HepG2 (cell line): ENCODE measurements at regions not wholly inside any gene's neighbourhood (a gene's known extent, or its start where the extent isn't known, plus 50 kb on each side); places are given as distances from the start of the nearest gene placed in this dataset.

Experiments used
- EP300 ChIP-seq, 3 experiments: sonication (generic) in 1 of 3; formaldehyde crosslinking in 1 of 3; IDR thresholded peaks; 2 replicates each; pipeline versions ENCODE4 v1.5.1 to v1.6.1; 2011 to 2020; ENCODE audit warnings: low read depth in 2 of 3, low read length in 2 of 3, borderline replicate concordance in 1 of 3, improper control_type of control experiment in 1 of 3, mild to moderate bottlenecking in 1 of 3, missing genetic modification reagents in 1 of 3, moderate library complexity in 1 of 3
- HDAC6 ChIP-seq: fragments of 200-600 bp; sonication (generic); IDR thresholded peaks from 2 replicates; pipeline ENCODE4 v1.7.0; 2017; ENCODE audit warnings: mild to moderate bottlenecking, antibody characterized with exemption, low read length, low read depth
- NONO ChIP-seq, 2 experiments: fragments of 450-650 bp in 1 of 2; sonication (generic) in 1 of 2; formaldehyde crosslinking in 1 of 2; IDR thresholded peaks in 1 of 2; conservative IDR thresholded peaks in 1 of 2; 2 replicates each; pipeline versions ENCODE4 v1.6.1 to v1.8.0; 2017 to 2022; ENCODE audit warnings: mild to moderate bottlenecking in 1 of 2, missing genetic modification reagents in 1 of 2, moderate library complexity in 1 of 2
- SMC3 ChIP-seq: IDR thresholded peaks from 2 replicates; pipeline ENCODE4 v1.6.1; 2011; ENCODE audit warnings: low read length, improper control_type of control experiment
- TCF7L2 ChIP-seq: IDR thresholded peaks from 2 replicates; pipeline ENCODE4 v1.6.1; 2011; ENCODE audit warnings: mild to moderate bottlenecking, low read depth, low read length, moderate library complexity
- ZFP41 ChIP-seq: sonication (generic); formaldehyde crosslinking; IDR thresholded peaks from 2 replicates; pipeline ENCODE4 v1.4.0; 2020; ENCODE audit warnings: mild to moderate bottlenecking, missing genetic modification reagents, borderline replicate concordance
- ZNF124 ChIP-seq: sonication (generic); formaldehyde crosslinking; IDR thresholded peaks from 2 replicates; pipeline ENCODE4 v1.4.0; 2020; ENCODE audit warnings: missing genetic modification reagents
- ZNF430 ChIP-seq: sonication (generic); formaldehyde crosslinking; IDR thresholded peaks from 2 replicates; pipeline ENCODE4 v1.9.0; 2021; ENCODE audit warnings: mild to moderate bottlenecking, missing genetic modification reagents
- ZNF510 ChIP-seq: sonication (generic); formaldehyde crosslinking; IDR thresholded peaks from 2 replicates; pipeline ENCODE4 v1.4.0; 2020; ENCODE audit warnings: low read depth, mild to moderate bottlenecking, missing genetic modification reagents
- ZNF564 ChIP-seq: sonication (generic); formaldehyde crosslinking; IDR thresholded peaks from 2 replicates; pipeline ENCODE4 v1.8.1; 2023; ENCODE audit warnings: mild to moderate bottlenecking, missing genetic modification reagents
- TF ChIP-seq, protein P1 (sequence below), 2 experiments: IDR thresholded peaks; 2 replicates each; pipeline ENCODE4 v1.6.1; 2011 to 2012; ENCODE audit warnings: low read length in 2 of 2, borderline replicate concordance in 1 of 2, low read depth in 1 of 2, mild to moderate bottlenecking in 1 of 2, moderate library complexity in 1 of 2
- TF ChIP-seq, protein P2 (sequence below): sonication (generic); formaldehyde crosslinking; IDR thresholded peaks from 2 replicates; pipeline ENCODE4 v1.5.0; 2020; ENCODE audit warnings: mild to moderate bottlenecking, missing genetic modification reagents, moderate library complexity
- TF ChIP-seq, protein P3 (sequence below): sonication (generic); formaldehyde crosslinking; IDR thresholded peaks from 2 replicates; pipeline ENCODE4; 2020; ENCODE audit warnings: missing genetic modification reagents, mild to moderate bottlenecking, borderline replicate concordance

DNA sequence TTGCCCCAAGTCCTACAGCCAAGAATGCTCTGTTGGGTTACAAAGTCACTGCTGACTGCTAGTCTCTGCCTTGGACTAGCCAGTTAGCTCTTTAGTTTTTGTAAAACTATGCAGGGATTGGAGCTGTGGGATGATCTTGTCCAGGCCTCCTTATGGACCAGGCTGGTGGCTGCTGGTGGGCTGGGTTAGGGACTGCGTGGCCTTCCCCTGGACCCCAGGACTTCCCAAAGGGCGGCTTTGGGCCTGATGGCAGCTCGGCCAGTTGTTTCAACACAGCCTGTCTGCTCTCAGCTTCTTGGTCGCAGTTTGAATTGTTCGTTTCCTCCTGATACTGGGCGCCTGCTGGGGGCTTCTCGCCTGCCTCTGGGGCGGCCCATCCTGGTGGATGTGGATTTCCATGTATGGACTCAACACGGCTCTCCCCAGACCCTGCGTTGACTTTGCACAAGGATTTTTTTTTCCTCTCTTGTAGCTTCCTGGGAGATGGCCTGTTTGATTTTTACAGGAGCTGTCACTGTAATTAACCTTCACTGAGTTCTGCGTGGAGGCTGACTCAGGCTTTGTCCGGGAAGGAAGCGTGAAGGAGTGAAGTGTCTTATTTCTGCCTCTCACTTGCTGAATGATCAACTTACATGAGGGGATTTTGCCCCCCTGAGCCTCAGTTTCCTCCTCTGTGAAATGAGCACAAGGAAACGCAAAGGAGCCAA, 91.9 kb upstream of the NEURL1B start:
- TF ChIP-seq, protein P1, sequence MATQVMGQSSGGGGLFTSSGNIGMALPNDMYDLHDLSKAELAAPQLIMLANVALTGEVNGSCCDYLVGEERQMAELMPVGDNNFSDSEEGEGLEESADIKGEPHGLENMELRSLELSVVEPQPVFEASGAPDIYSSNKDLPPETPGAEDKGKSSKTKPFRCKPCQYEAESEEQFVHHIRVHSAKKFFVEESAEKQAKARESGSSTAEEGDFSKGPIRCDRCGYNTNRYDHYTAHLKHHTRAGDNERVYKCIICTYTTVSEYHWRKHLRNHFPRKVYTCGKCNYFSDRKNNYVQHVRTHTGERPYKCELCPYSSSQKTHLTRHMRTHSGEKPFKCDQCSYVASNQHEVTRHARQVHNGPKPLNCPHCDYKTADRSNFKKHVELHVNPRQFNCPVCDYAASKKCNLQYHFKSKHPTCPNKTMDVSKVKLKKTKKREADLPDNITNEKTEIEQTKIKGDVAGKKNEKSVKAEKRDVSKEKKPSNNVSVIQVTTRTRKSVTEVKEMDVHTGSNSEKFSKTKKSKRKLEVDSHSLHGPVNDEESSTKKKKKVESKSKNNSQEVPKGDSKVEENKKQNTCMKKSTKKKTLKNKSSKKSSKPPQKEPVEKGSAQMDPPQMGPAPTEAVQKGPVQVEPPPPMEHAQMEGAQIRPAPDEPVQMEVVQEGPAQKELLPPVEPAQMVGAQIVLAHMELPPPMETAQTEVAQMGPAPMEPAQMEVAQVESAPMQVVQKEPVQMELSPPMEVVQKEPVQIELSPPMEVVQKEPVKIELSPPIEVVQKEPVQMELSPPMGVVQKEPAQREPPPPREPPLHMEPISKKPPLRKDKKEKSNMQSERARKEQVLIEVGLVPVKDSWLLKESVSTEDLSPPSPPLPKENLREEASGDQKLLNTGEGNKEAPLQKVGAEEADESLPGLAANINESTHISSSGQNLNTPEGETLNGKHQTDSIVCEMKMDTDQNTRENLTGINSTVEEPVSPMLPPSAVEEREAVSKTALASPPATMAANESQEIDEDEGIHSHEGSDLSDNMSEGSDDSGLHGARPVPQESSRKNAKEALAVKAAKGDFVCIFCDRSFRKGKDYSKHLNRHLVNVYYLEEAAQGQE (IDR thresholded peaks at IDR 0.05; ENCODE audit: borderline replicate concordance in 1 of 2, low read depth in 1 of 2, low read length in 2 of 2): no peak
- TF ChIP-seq, protein P2, sequence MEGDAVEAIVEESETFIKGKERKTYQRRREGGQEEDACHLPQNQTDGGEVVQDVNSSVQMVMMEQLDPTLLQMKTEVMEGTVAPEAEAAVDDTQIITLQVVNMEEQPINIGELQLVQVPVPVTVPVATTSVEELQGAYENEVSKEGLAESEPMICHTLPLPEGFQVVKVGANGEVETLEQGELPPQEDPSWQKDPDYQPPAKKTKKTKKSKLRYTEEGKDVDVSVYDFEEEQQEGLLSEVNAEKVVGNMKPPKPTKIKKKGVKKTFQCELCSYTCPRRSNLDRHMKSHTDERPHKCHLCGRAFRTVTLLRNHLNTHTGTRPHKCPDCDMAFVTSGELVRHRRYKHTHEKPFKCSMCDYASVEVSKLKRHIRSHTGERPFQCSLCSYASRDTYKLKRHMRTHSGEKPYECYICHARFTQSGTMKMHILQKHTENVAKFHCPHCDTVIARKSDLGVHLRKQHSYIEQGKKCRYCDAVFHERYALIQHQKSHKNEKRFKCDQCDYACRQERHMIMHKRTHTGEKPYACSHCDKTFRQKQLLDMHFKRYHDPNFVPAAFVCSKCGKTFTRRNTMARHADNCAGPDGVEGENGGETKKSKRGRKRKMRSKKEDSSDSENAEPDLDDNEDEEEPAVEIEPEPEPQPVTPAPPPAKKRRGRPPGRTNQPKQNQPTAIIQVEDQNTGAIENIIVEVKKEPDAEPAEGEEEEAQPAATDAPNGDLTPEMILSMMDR (CRISPR knock-in tag): no peak
- no peak for TF ChIP-seq ZNF124
- no peak for TF ChIP-seq TCF7L2
- no peak for TF ChIP-seq ZNF430
- no peak for TF ChIP-seq ZNF510
- TF ChIP-seq HDAC6: no peak
- TF ChIP-seq, protein P3, sequence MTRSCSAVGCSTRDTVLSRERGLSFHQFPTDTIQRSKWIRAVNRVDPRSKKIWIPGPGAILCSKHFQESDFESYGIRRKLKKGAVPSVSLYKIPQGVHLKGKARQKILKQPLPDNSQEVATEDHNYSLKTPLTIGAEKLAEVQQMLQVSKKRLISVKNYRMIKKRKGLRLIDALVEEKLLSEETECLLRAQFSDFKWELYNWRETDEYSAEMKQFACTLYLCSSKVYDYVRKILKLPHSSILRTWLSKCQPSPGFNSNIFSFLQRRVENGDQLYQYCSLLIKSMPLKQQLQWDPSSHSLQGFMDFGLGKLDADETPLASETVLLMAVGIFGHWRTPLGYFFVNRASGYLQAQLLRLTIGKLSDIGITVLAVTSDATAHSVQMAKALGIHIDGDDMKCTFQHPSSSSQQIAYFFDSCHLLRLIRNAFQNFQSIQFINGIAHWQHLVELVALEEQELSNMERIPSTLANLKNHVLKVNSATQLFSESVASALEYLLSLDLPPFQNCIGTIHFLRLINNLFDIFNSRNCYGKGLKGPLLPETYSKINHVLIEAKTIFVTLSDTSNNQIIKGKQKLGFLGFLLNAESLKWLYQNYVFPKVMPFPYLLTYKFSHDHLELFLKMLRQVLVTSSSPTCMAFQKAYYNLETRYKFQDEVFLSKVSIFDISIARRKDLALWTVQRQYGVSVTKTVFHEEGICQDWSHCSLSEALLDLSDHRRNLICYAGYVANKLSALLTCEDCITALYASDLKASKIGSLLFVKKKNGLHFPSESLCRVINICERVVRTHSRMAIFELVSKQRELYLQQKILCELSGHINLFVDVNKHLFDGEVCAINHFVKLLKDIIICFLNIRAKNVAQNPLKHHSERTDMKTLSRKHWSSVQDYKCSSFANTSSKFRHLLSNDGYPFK: no peak
- no peak for TF ChIP-seq EP300 (IDR thresholded peaks at IDR 0.05; ENCODE audit: low read depth in 2 of 2, low read length in 2 of 2)
- TF ChIP-seq EP300 (CRISPR knock-in tag; IDR thresholded peaks at IDR 0.05; ENCODE audit: borderline replicate concordance): no peak
- no peak for TF ChIP-seq ZNF564 (CRISPR knock-in tag)
- TF ChIP-seq ZFP41 (CRISPR knock-in tag): no peak
- TF ChIP-seq NONO (IDR thresholded peaks at IDR 0.05): no peak
- TF ChIP-seq NONO (CRISPR knock-in tag; conservative IDR thresholded peaks at IDR 0.05): no peak
- no peak for TF ChIP-seq SMC3
